IMR-90 (cell line): ENCODE measurements at regions not wholly inside any gene's neighbourhood (a gene's known extent, or its start where the extent isn't known, plus 50 kb on each side); places are given as distances from the start of the nearest gene placed in this dataset.

Experiments
- ATAC-seq: fragments of 200-7000 bp; cut with Tn5 transposase; 2 replicates; pipeline ENCODE4 v1.9.1; 2020; ENCODE audit warnings: low read depth, mild to moderate bottlenecking, moderate library complexity
- BruUV-seq: library from RNA; stranded (reverse); fragments of 400-500 nt; replicated peaks from 2 replicates; lab custom pipeline; 2021; lab: Mats Ljungman, UMichigan
- CTCF ChIA-PET: fragments of 300-600 bp; formaldehyde crosslinking; extraction: SDS; loops from one replicate; lab custom pipeline; 2021; ENCODE audit warnings: antibody characterized with exemption; lab: Yijun Ruan, JAX
- POLR2A ChIA-PET: fragments of 300-600 bp; sonication (Branson Sonifier 250); formaldehyde crosslinking; loops from one replicate; lab custom pipeline; 2022; ENCODE audit warnings: antibody characterized with exemption; ENCODE audit not compliant: unreplicated experiment; lab: Charles Lee
- DNase-seq: peaks from one replicate; pipeline ENCODE4 v3.0.0; 2013
- H2AFZ ChIP-seq: replicated peaks from 2 replicates; pipeline ENCODE3; 2013; ENCODE audit warnings: low read length, mild to moderate bottlenecking; ENCODE audit not compliant: poor library complexity
- H2AK5ac ChIP-seq: 2 replicates; pipeline ENCODE4 v1.6.1; 2013; ENCODE audit warnings: low read depth, low read length, inconsistent platforms
- H2AK9ac ChIP-seq: replicated peaks from 2 replicates; pipeline ENCODE3; 2013; ENCODE audit warnings: mild to moderate bottlenecking, low read depth, low read length, moderate library complexity; ENCODE audit not compliant: poor library complexity
- H2BK120ac ChIP-seq: 2 replicates; pipeline ENCODE4 v1.6.1; 2013; ENCODE audit warnings: low read depth, low read length, inconsistent platforms
- H2BK15ac ChIP-seq: 3 replicates; pipeline ENCODE4 v1.6.1; 2013; ENCODE audit warnings: low read depth, low read length, inconsistent platforms
- H2BK20ac ChIP-seq: 2 replicates; pipeline ENCODE4 v1.6.1; 2013; ENCODE audit warnings: low read depth, mild to moderate bottlenecking, inconsistent platforms, low read length, moderate library complexity
- H2BK5ac ChIP-seq: 2 replicates; pipeline ENCODE4 v1.6.1; 2013; ENCODE audit warnings: mild to moderate bottlenecking, low read depth, low read length, inconsistent platforms; ENCODE audit not compliant: poor library complexity, severe bottlenecking
- H3K14ac ChIP-seq: replicated peaks from 2 replicates; pipeline ENCODE4 v1.6.1; 2013; ENCODE audit warnings: low read depth, low read length, inconsistent platforms
- H3K18ac ChIP-seq: 2 replicates; pipeline ENCODE4 v1.6.1; 2013; ENCODE audit warnings: low read depth, low read length, control low read depth
- H3K23ac ChIP-seq: 2 replicates; pipeline ENCODE4 v1.6.1; 2013; ENCODE audit warnings: low read depth, low read length, inconsistent platforms
- H3K27ac ChIP-seq: 2 replicates; pipeline ENCODE4 v1.5.1; 2013; ENCODE audit warnings: mild to moderate bottlenecking, control low read depth, low read length; ENCODE audit not compliant: insufficient read depth
- H3K27me3 ChIP-seq: 2 replicates; pipeline ENCODE4 v1.6.1; 2013; ENCODE audit warnings: low read length; ENCODE audit not compliant: control insufficient read depth, insufficient read depth
- H3K36me3 ChIP-seq: 2 replicates; pipeline ENCODE4 v1.6.1; 2013; ENCODE audit warnings: low read length, mixed read lengths; ENCODE audit not compliant: control insufficient read depth, insufficient read depth
- H3K4ac ChIP-seq: 2 replicates; pipeline ENCODE4 v1.6.1; 2013; ENCODE audit warnings: low read depth, low read length, inconsistent platforms
- H3K4me1 ChIP-seq: 2 replicates; pipeline ENCODE4 v1.6.1; 2013; ENCODE audit warnings: low read length, mixed read lengths; ENCODE audit not compliant: control insufficient read depth, insufficient read depth
- H3K4me2 ChIP-seq: 2 replicates; pipeline ENCODE4 v1.6.1; 2013; ENCODE audit warnings: low read depth, mild to moderate bottlenecking, control low read depth, low read length, moderate library complexity
- H3K4me3 ChIP-seq: 2 replicates; pipeline ENCODE4 v1.5.1; 2013; ENCODE audit warnings: low read depth, mild to moderate bottlenecking, control low read depth, low read length, moderate library complexity; ENCODE audit not compliant: insufficient read depth
- H3K56ac ChIP-seq: 2 replicates; pipeline ENCODE4 v1.6.1; 2013; ENCODE audit warnings: low read length, inconsistent platforms; ENCODE audit not compliant: insufficient read depth; ENCODE audit errors: extremely low read depth
- H3K79me1 ChIP-seq, 2 experiments: 2 replicates each; pipeline ENCODE4 v1.6.1; 2013; ENCODE audit warnings: low read length in 2 of 2, inconsistent platforms in 1 of 2, low read depth in 1 of 2
- H3K9ac ChIP-seq: 2 replicates; pipeline ENCODE4 v1.6.1; 2013; ENCODE audit warnings: low read depth, low read length, control low read depth
- H3K9me1 ChIP-seq: 2 replicates; pipeline ENCODE4 v1.6.1; 2013; ENCODE audit warnings: low read length, inconsistent platforms; ENCODE audit not compliant: insufficient read depth
- H3K9me3 ChIP-seq: 2 replicates; pipeline ENCODE4 v1.6.1; 2013; ENCODE audit warnings: low read length; ENCODE audit not compliant: control insufficient read depth, insufficient read depth
- H4K20me1 ChIP-seq: 2 replicates; pipeline ENCODE4 v1.6.1; 2013; ENCODE audit warnings: low read length, inconsistent platforms; ENCODE audit not compliant: insufficient read depth
- H4K5ac ChIP-seq: 2 replicates; pipeline ENCODE4 v1.6.1; 2013; ENCODE audit warnings: mild to moderate bottlenecking, low read depth, low read length, control low read depth
- H4K8ac ChIP-seq, 2 experiments: 2 replicates each; pipeline ENCODE4 v1.6.1; 2013; ENCODE audit warnings: low read depth in 2 of 2, low read length in 2 of 2, control low read depth in 1 of 2, inconsistent platforms in 1 of 2
- H4K91ac ChIP-seq: 2 replicates; pipeline ENCODE4 v1.6.1; 2013; ENCODE audit warnings: low read depth, low read length, inconsistent platforms; ENCODE audit not compliant: insufficient read depth
- BHLHE40 ChIP-seq: fragments of 150-350 bp; IDR thresholded peaks from 2 replicates; pipeline ENCODE4 v1.6.1; 2016; ENCODE audit warnings: mild to moderate bottlenecking, low read depth, low read length
- CEBPB ChIP-seq: IDR thresholded peaks from 2 replicates; pipeline ENCODE4 v1.6.1; 2012; ENCODE audit warnings: low read depth, low read length, improper control_type of control experiment
- CHD1 ChIP-seq: IDR thresholded peaks from 2 replicates; pipeline ENCODE4 v1.6.1; 2012; ENCODE audit warnings: low read depth, low read length, improper control_type of control experiment
- FOS ChIP-seq: fragments of 150-350 bp; IDR thresholded peaks from 2 replicates; pipeline ENCODE4 v1.6.1; 2016; ENCODE audit warnings: low read depth, low read length
- MAFK ChIP-seq: IDR thresholded peaks from 2 replicates; pipeline ENCODE4 v1.6.1; 2012; ENCODE audit warnings: low read depth, low read length, improper control_type of control experiment
- MAZ ChIP-seq: IDR thresholded peaks from 2 replicates; pipeline ENCODE4 v1.6.1; 2012; ENCODE audit warnings: low read depth, mild to moderate bottlenecking, low read length, improper control_type of control experiment, moderate library complexity, borderline replicate concordance
- MXI1 ChIP-seq: IDR thresholded peaks from 2 replicates; pipeline ENCODE4 v1.6.1; 2012; ENCODE audit warnings: low read depth, mild to moderate bottlenecking, low read length, moderate library complexity, borderline replicate concordance
- NFE2L2 ChIP-seq: fragments of 150-350 bp; IDR thresholded peaks from 2 replicates; pipeline ENCODE4 v1.6.1; 2016; ENCODE audit warnings: low read depth, mild to moderate bottlenecking, low read length
- POLR2A ChIP-seq: IDR thresholded peaks from 2 replicates; pipeline ENCODE4 v1.6.1; 2012; ENCODE audit warnings: mild to moderate bottlenecking, low read depth, low read length
- RAD21 ChIP-seq: IDR thresholded peaks from 2 replicates; pipeline ENCODE4 v1.6.1; 2012; ENCODE audit warnings: low read length, improper control_type of control experiment
- RCOR1 ChIP-seq: IDR thresholded peaks from 2 replicates; pipeline ENCODE4 v1.6.1; 2012; ENCODE audit warnings: mild to moderate bottlenecking, low read length, improper control_type of control experiment; ENCODE audit not compliant: insufficient replicate concordance
- RFX5 ChIP-seq: IDR thresholded peaks from 2 replicates; pipeline ENCODE4 v1.8.0; 2012; ENCODE audit warnings: low read depth, mild to moderate bottlenecking, low read length, moderate library complexity
- SMC3 ChIP-seq: fragments of 150-350 bp; IDR thresholded peaks from 2 replicates; pipeline ENCODE4 v1.6.1; 2016; ENCODE audit warnings: low read depth, mild to moderate bottlenecking, antibody characterized with exemption, low read length, moderate library complexity
- WGBS, 2 experiments: methylation state at CpG; one replicate each; pipeline versions ENCODE4 v1.1.5 to v1.1.7; 2013; ENCODE audit warnings: missing lambda C conversion rate in 2 of 2; ENCODE audit not compliant: insufficient read length in 1 of 2; ENCODE audit errors: extremely low coverage in 2 of 2; 5-methylcytosine and 5-hydroxymethylcytosine counted together
- dilution Hi-C: fragments of 300-500 bp; cut with HindIII; formaldehyde crosslinking; loops from one replicate; pipeline ENCODE4 v1.14.3; 2018; ENCODE audit warnings: low sequenced_read_pairs; ENCODE audit not compliant: unreplicated experiment
- in situ Hi-C: fragments of 300-500 bp; cut with MboI; formaldehyde crosslinking; loops from 3 replicates; pipeline ENCODE4 v1.14.3; 2019; ENCODE audit warnings: low sequenced_read_pairs, inconsistent platforms, mixed read lengths
- intact Hi-C: fragments of 100-400 bp; cut with micrococcal nuclease; formaldehyde crosslinking; loops from 2 replicates; pipeline ENCODE4 v1.10.0; 2022
- TF ChIP-seq, protein P1 (sequence below): conservative IDR thresholded peaks from 2 replicates; pipeline ENCODE4 v1.5.1; 2012; ENCODE audit warnings: mild to moderate bottlenecking, low read depth, low read length, improper control_type of control experiment
- TF ChIP-seq, protein P2 (sequence below): fragments of 150-350 bp; IDR thresholded peaks from 2 replicates; pipeline ENCODE4 v1.6.1; 2017; ENCODE audit warnings: mild to moderate bottlenecking, antibody characterized with exemption, low read length, low read depth
- TF ChIP-seq, protein P3 (sequence below): fragments of 150-350 bp; IDR thresholded peaks from 2 replicates; pipeline ENCODE4 v1.6.1; 2016; ENCODE audit warnings: low read depth, mild to moderate bottlenecking, low read length, moderate library complexity, borderline replicate concordance

DNA sequence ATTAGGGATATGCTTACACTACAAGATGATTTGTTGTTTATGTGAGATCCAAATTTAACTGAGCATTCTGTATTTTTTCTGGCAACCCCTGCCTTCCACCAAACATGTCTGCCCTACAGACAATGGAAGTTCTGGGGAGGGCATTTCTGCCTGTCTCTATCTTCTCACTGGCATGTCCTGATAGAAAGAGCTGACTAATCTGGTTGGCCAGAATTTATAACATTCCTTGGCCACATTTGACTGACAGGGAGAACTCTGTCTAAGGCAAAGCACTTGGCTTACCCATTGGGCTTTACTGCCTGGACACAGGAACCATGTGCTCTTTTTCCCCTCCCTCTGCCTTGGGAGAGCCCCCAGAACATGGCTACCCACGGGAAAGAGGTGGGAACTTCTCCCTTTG is 70.6 kb upstream of the TMEM178A start:
- Histone ChIP-seq H3K4me1 (peaks cover 5% of the 10 kb centered on the region; the same call in 1 of the 2 replicates), H3K36me3 (no peaks in the 10 kb centered on the region), H3K79me1 (no peaks in the 10 kb centered on the region), H4K5ac (no peak overlapping the region), H3K4ac (no peak overlapping the region), H4K20me1 (no peaks in the 10 kb centered on the region), H3K9ac (no peak overlapping the region), H3K9me3 (no peaks in the 10 kb centered on the region), H2BK20ac (no peak overlapping the region), H3K23ac (no peak overlapping the region), H3K18ac (no peak overlapping the region), H3K56ac (no peak overlapping the region), H4K91ac (no peak overlapping the region), H4K8ac (no peak overlapping the region), H2BK15ac (no peak overlapping the region), H3K4me3 (no peak overlapping the region), H2AK5ac (no peak overlapping the region), H2BK120ac (no peak overlapping the region), H3K4me2 (no peak overlapping the region), H3K27ac (no peak overlapping the region), H3K14ac (no peak overlapping the region), H3K9me1 (no peaks in the 10 kb centered on the region), H3K27me3 (no peaks in the 10 kb centered on the region), H2AK9ac (no peak overlapping the region), H2AFZ (no peak overlapping the region), H2BK5ac (no peak overlapping the region)
- no peak for DNase-seq
- intact Hi-C loops = loop anchor here (5.0 kb wide), 1 partner anchor 842 kb away; no protein-coding TSS in a partner anchor
- ChIA-PET CTCF (no interaction called here), POLR2A (no interaction called here)
- TF ChIP-seq MAFK (no peak), SMC3 (no peak), POLR2A (no peak), RCOR1 (no peak), NFE2L2 (no peak), RAD21 (no peak), MAZ (no peak), MXI1 (no peak), RFX5 (no peak), CEBPB (no peak), CHD1 (no peak), BHLHE40 (no peak), FOS (no peak)
- TF ChIP-seq, protein P1, sequence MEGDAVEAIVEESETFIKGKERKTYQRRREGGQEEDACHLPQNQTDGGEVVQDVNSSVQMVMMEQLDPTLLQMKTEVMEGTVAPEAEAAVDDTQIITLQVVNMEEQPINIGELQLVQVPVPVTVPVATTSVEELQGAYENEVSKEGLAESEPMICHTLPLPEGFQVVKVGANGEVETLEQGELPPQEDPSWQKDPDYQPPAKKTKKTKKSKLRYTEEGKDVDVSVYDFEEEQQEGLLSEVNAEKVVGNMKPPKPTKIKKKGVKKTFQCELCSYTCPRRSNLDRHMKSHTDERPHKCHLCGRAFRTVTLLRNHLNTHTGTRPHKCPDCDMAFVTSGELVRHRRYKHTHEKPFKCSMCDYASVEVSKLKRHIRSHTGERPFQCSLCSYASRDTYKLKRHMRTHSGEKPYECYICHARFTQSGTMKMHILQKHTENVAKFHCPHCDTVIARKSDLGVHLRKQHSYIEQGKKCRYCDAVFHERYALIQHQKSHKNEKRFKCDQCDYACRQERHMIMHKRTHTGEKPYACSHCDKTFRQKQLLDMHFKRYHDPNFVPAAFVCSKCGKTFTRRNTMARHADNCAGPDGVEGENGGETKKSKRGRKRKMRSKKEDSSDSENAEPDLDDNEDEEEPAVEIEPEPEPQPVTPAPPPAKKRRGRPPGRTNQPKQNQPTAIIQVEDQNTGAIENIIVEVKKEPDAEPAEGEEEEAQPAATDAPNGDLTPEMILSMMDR = no peak
- TF ChIP-seq, protein P2, sequence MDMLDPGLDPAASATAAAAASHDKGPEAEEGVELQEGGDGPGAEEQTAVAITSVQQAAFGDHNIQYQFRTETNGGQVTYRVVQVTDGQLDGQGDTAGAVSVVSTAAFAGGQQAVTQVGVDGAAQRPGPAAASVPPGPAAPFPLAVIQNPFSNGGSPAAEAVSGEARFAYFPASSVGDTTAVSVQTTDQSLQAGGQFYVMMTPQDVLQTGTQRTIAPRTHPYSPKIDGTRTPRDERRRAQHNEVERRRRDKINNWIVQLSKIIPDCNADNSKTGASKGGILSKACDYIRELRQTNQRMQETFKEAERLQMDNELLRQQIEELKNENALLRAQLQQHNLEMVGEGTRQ = no peak
- TF ChIP-seq, protein P3, sequence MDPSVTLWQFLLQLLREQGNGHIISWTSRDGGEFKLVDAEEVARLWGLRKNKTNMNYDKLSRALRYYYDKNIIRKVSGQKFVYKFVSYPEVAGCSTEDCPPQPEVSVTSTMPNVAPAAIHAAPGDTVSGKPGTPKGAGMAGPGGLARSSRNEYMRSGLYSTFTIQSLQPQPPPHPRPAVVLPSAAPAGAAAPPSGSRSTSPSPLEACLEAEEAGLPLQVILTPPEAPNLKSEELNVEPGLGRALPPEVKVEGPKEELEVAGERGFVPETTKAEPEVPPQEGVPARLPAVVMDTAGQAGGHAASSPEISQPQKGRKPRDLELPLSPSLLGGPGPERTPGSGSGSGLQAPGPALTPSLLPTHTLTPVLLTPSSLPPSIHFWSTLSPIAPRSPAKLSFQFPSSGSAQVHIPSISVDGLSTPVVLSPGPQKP = no peak
- no CpG with 5 or more reads among the region's 1 CpG for WGBS, 2 experiments
- ATAC-seq = no peak
- BruUV-seq = no TSS peak
- dilution Hi-C loops = no loop called here
- in situ Hi-C loops = no loop called here
